GM12892 (cell line): ENCODE measurements at regions not wholly inside any gene's neighbourhood (a gene's known extent, or its start where the extent isn't known, plus 50 kb on each side); places are given as distances from the start of the nearest gene placed in this dataset.

Experiments used
- POLR2A ChIP-seq: IDR thresholded peaks from 2 replicates; pipeline ENCODE4 v1.6.1; 2011; ENCODE audit warnings: low read depth, low read length, control low read depth
- POLR2AphosphoS5 ChIP-seq: IDR thresholded peaks from 2 replicates; pipeline ENCODE4 v1.6.1; 2011; ENCODE audit warnings: low read depth, low read length, control low read depth
- TAF1 ChIP-seq: IDR thresholded peaks from 2 replicates; pipeline ENCODE4 v1.6.1; 2011; ENCODE audit warnings: low read depth, mild to moderate bottlenecking, control low read depth, low read length, borderline replicate concordance

DNA sequence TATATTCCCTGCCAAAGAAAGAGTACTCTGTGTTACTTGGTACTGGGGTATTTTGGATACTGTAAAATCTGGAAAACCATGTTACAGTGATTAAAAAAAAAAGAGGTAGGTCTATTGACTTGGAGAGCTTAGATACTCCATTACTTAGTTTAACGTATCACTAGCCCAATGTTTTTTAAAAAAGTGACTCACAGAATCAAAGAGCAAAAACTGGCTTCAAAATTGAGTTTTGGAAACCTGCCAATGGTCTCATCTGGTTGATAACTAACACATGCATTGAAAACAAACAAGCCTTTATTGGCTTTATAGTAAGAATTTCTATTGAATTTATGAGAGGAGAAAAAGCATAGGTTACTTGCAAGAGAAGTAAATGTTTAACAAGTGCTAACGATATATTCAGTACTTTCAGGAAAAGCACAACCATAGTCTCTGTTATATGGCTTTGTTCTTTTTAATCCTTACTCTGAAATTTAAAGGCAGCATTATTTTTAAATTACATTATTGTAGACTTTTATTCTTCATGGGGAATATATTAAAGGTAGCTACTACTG, 563.3 kb upstream of the SORCS1 start:
- TF ChIP-seq POLR2A (no peak), POLR2AphosphoS5 (no peak), TAF1 (no peak)
